Suppressor macrophage treated with lipopolysaccharide for 4 hours (primary cell): ENCODE measurements at regions not wholly inside any gene's neighbourhood (a gene's known extent, or its start where the extent isn't known, plus 50 kb on each side); places are given as distances from the start of the nearest gene placed in this dataset.

Experiments
- DNase-seq: peaks from one replicate; pipeline ENCODE4 v3.0.0-alpha.2; 2020

- DNase-seq = no peak
Observed at GRCh38 chr2:129728035-129728972, 251.2 kb upstream of the RAB6C start.

- DNase-seq = no peak
Observed at GRCh38 chr2:129729011-129729410, 250.5 kb upstream of the RAB6C start.

DNA sequence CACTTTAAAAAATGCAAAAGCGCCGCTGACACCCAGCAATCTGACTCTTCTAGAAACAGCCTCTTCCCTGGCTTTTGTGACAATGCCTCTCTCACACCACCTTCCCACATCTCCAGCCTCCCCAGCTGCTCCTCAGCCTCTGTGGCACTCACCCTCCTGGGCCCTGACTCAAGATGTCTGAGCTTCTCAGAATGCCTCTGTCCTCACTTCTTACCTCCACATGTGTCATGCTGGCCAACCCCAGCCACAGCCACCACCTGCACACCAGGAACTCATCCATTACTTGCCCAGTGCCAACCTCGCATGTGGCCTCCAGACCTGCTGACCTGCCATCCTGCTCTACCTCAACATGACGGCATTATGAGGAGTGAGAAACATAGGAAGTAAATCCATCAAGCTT lies 249.8 kb upstream of the RAB6C start:
- no peak for DNase-seq

GRCh38 chr2:129730979-129731378 lies 248.5 kb upstream of the RAB6C start:
- no peak for DNase-seq

DNA sequence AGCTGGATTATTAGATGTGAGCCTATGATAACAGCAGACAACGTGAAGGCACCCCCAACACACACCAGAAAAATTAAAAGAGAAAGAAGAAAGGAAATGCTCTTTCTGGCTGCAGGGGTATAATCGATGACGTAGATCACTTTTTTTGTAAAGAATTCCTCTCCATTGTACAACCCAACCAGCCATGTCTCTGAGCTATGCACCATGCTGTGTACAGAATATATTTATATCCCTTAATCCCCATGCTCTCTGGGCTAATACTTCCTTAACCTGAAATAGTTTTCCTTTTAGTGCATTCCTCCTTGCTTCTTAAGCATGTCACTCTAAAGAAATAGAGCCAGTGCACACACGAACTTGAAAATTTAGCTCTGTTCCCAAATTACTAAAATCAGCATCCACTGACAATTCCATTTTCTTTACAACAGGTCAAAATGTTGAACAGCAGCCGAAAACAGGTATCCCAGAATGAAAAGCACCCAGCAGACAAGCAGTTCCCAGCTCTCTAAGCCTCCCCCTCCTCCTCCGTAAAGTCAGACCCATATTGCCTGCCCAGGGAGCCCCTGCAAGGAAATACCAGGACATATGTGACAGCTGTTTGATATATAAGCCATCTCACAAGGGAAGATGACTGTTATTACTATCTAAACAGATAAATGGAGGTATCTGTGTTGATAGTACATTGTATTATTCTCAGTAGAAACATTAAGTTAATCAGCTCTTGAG lies 247.4 kb upstream of the RAB6C start:
- no peak for DNase-seq

- no peak for DNase-seq
Observed at GRCh38 chr2:129732630-129733026, 246.8 kb upstream of the RAB6C start.

- DNase-seq = no peak
Observed at GRCh38 chr2:129733041-129733440, 246.4 kb upstream of the RAB6C start.

DNA sequence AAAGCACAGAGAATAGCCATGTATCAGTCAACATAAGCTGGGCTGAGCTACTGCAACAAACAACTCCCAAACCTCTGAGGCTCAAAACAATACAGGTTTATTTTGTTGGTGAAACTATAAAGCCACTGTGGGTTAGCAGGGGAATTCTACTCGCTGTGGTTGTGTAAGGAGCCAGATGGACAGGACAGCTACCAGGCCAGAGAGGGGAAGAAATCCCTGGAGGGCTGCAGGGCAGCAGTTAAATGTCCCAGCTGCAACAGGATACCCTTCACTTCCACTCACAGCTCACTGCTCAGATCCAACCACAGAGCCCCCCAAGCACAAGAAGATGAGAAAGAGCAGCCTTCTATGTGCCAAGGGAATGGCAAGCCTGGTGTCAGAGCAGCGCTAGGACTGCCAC lies 245.9 kb upstream of the RAB6C start:
- no peak for DNase-seq

DNA sequence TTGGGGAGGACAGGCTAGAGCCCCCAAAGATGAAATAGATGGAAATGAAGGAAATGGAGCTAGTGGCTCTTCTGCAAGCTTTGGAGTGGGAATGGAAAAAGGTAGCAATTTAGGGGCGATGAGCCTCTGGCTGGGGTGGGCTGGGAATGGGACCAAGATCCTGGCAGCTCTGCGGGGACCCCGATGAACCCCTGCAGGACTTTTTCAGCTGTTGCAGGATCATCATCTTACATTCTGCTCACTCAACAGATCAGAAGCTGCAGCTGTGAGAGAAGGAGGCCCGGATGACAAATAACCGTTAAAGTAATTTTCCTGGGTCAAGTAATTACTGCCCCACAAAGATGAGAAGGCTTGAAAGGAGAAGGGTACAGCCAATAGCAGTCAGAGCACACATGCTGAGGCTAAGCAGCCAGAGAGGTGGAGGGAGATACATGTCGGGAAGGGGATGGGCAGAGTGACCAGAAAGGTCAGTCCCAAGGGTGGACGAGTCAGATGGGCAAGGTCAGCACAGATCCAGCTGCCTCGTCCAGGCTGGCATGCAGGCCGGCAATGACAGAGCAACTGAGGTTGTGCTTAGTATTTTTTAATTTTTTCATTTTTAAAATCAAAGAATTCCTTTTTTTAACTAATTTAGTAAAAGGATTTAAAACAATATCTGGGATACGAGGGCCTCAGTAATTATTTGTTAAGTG lies 245.0 kb upstream of the RAB6C start:
- DNase-seq = no peak

GRCh38 chr2:129735576-129735975 lies 243.9 kb upstream of the RAB6C start:
- DNase-seq = no peak

DNA sequence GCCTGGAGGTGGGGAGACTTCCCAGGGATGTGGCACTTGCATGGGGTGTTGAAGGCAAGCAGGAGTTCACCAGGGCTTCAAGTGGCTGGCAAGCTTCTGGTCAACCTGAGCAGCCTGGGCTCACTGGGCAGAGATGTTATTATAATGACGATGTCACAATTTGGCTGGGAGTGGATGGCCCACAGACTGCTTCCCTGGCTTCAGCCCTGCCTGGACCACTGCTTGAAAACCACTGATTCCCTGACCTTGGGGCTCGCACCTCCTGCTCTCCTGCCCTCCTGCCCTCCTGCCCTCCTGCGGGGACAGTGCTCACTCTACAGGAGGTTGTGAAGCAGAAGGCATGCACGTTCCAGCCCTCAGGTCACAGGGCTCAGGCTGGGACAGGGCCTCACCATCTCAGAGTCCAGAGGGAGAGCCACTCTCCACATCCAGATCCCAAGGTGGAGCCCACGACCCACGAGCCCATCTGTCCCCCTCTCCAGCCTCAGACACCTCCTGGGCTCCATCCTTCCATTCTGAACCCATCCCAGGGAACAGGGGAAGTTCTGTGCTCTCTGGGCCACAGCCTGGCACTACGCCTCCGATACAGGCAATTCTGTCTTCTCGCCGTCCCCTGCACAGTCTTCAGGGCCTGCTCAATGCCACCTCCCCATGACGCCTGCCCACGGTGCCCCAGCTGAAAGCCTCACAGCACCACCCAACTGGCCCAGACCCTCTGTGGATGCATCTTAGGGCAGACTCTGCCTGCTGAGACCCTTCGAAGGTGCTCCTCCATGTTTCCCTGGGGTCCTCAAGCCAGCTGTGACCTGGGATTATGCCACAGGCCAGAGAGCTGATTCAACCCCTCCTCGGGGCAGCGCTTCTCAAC lies 241.6 kb upstream of the RAB6C start:
- DNase-seq = no peak

GRCh38 chr2:129738799-129739198 lies 240.7 kb upstream of the RAB6C start:
- DNase-seq = no peak

GRCh38 chr2:129740504-129740903 lies 239.0 kb upstream of the RAB6C start:
- DNase-seq = no peak

DNA sequence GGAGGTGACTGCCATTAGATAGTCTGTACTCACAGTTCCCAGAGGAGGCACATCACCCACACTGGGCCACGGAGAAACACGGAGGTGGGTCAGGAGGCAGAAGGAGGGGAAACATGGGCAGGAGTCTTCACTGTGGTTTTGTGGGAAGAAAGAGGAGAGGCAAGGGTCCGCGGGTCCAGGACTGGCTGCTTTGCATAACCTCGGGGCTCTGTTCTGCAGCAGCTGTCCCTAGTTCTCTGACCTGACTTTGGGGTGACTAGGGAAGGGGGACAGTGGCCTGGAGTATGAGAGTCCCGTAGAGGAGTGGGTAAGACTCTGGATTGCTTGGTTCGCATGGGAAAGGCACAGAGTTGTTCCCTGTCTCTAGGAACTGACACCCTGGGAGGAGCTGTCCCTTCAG lies 238.3 kb upstream of the RAB6C start:
- DNase-seq = no peak

DNA sequence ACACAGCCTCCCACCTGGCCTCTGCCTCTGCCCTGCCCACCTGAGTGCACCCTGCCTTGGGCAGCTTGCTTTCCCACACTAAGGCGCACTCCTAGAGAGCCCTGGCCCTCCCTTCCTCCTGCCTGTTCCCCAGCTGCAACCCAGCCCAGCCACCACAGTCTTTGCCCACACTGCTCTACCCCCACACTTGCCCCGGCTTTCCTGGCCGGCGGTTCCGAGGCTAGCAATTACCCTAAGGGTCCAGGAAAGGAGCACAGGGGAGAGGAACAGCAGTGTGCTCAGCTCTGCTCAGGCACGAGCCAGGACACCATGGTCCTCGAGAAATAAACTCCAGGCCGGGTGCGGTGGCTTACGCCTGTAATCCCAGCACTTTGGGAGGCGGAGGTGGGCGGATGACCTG lies 237.8 kb upstream of the RAB6C start:
- DNase-seq = no peak

DNA sequence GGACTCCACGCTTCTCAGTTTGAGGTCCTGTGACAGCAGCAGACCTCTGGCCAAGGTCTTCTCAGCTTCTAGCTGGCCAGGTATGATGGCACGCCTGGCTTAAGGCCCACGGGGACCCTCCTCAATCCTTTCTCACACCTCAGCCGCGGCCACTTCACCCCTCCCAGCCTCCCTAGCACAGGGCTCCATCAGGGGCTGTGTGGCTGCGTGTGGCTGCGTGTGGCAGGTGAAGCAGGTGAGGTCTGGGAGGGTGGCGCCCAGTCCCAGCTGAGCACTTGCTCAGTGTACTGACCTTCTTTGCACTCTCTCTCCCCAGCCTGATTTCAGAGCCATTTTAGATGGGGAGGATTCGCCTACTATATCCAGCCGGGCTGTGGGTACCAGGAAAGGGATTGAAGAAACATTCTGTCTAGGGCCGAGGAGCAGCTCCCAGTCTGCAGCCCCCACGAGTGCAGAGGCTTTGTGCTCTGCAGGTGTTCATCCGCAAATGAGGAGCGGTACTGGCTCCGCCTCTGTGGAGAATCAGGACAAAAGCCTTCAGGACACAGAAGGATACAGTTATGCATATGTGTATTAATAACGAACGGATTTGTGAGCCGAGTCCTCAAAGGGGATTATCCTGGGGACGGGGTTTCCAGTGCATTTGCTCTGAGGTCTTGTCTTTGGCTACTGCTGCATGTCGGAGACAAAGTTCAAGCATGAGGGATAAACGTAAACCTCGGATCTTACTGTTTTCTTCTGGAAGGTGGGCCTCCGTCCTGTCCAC lies 236.9 kb upstream of the RAB6C start:
- DNase-seq = no peak

DNA sequence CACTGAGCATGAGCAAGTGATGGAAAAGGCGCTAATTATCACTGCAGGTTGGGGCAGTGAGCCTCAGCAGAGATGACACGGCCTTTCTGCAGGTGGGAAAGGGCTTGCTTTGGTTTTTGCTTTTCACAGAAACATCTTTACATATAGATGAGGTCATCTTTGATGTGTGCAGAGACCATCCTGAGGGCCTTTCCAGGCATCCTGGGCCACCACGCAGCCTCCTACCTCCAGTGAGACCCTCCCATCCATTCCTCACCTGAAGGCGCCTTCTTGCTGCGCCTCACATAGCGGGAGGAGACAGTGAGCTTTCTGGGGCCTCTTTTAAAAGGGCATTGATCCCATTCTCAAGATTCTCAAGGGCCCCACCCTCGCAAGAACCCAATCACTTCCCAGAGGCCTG lies 235.3 kb upstream of the RAB6C start:
- DNase-seq = no peak

GRCh38 chr2:129744649-129745048 lies 234.8 kb upstream of the RAB6C start:
- no peak for DNase-seq

DNA sequence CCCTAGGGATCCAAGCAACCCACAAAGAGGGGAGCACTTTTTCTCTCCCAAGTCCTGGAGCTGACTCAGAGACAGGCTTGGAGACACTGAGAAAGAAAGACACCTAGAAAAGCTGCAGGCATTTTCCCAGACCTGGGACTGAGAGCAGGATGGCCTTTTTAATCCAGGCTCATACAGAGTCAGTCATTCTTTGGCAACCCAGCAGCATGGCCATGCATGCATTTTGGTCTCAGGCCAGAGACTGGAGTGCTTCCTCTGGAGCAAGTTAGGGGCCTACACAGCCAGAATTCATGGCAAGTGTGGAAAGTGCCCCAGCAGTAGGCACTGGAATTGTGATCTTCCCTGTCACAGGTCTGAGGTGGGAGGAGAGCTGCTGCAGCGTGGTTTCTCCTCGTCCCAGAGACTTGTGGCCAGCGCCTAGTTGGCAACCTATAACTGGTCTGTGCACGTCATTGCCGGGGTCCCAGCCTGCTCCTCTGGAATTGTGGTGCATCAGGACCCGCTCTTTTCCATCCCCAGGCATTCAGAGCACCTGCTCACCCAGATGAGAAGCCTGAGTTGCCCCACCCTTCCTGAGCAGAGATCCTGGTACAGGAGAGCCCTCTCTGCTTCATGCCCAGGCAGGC lies 231.9 kb upstream of the RAB6C start:
- no peak for DNase-seq

GRCh38 chr2:129748250-129748649 lies 231.2 kb upstream of the RAB6C start:
- DNase-seq = peak; percentile 30

GRCh38 chr2:129748653-129749052 lies 230.8 kb upstream of the RAB6C start:
- no peak for DNase-seq
